ENCODE measurements at regions not wholly inside any gene's neighbourhood (a gene's known extent, or its start where the extent isn't known, plus 50 kb on each side); places are given as distances from the start of the nearest gene placed in this dataset.

DNA sequence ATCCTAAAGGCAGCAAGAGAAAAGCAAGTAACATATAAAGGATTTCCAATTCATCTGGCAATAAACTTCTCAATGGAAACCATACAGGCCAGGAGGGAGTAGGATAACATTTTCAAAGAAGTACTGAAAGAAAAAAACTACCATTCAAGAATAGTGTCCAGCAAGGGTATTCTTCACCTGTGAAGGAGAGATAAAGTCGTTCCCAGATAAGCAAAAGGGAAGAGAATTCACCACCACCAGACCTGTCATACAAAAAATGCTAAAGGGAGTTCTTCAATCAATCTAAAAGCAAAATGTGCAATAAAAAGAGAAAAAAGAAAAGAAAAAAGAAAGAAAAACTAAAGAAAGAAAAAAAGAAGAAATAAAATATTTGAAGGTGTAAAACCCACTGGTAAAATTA, 228.9 kb upstream of the AMIGO2 start:
- TF ChIP-seq POLR2AphosphoS5 (IDR thresholded peaks at IDR 0.05; ENCODE audit: low read depth, low read length): no peak
- TF ChIP-seq, protein P1, sequence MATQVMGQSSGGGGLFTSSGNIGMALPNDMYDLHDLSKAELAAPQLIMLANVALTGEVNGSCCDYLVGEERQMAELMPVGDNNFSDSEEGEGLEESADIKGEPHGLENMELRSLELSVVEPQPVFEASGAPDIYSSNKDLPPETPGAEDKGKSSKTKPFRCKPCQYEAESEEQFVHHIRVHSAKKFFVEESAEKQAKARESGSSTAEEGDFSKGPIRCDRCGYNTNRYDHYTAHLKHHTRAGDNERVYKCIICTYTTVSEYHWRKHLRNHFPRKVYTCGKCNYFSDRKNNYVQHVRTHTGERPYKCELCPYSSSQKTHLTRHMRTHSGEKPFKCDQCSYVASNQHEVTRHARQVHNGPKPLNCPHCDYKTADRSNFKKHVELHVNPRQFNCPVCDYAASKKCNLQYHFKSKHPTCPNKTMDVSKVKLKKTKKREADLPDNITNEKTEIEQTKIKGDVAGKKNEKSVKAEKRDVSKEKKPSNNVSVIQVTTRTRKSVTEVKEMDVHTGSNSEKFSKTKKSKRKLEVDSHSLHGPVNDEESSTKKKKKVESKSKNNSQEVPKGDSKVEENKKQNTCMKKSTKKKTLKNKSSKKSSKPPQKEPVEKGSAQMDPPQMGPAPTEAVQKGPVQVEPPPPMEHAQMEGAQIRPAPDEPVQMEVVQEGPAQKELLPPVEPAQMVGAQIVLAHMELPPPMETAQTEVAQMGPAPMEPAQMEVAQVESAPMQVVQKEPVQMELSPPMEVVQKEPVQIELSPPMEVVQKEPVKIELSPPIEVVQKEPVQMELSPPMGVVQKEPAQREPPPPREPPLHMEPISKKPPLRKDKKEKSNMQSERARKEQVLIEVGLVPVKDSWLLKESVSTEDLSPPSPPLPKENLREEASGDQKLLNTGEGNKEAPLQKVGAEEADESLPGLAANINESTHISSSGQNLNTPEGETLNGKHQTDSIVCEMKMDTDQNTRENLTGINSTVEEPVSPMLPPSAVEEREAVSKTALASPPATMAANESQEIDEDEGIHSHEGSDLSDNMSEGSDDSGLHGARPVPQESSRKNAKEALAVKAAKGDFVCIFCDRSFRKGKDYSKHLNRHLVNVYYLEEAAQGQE (IDR thresholded peaks at IDR 0.05; ENCODE audit: insufficient read depth in 1 of 2, low read depth in 2 of 2, low read length in 2 of 2): no peak
